ENCODE measurements at regions not wholly inside any gene's neighbourhood (a gene's known extent, or its start where the extent isn't known, plus 50 kb on each side); places are given as distances from the start of the nearest gene placed in this dataset.

GRCh38 chr17:6356562-6356961, 78.4 kb downstream of the AIPL1 start:
- no peak for TF ChIP-seq CTCF (IDR thresholded peaks at IDR 0.05)
- no peak for TF ChIP-seq POLR2A (IDR thresholded peaks at IDR 0.05)

All from lower leg skin (tissue), 3 donors.